Lower lobe of right lung (tissue), 2 donors: ENCODE measurements at regions not wholly inside any gene's neighbourhood (a gene's known extent, or its start where the extent isn't known, plus 50 kb on each side); places are given as distances from the start of the nearest gene placed in this dataset.
A peak's percentile ranks its signal among the peaks of the same experiment; 100 is the strongest.

Source experiments
- ATAC-seq, 2 donors: fragments of 200-7000 bp; cut with Tn5 transposase; one replicate each; pipeline ENCODE4 v1.9.1; 2020 to 2022; ENCODE audit warnings: mild to moderate bottlenecking in 2 of 2, moderate library complexity in 2 of 2
- DNase-seq: peaks from one replicate; pipeline ENCODE4 v3.0.0-alpha.2; 2020
- H3K27ac ChIP-seq: fragments of 200-600 bp; one replicate; pipeline ENCODE4 v1.8.0; 2022
- H3K27me3 ChIP-seq: fragments of 200-600 bp; one replicate; pipeline ENCODE4 v1.8.0; 2022; ENCODE audit warnings: low read depth
- H3K36me3 ChIP-seq: fragments of 200-600 bp; one replicate; pipeline ENCODE4 v1.8.0; 2022; ENCODE audit warnings: mild to moderate bottlenecking
- H3K4me1 ChIP-seq: fragments of 200-600 bp; one replicate; pipeline ENCODE4 v1.8.0; 2022
- H3K4me3 ChIP-seq: fragments of 200-600 bp; one replicate; pipeline ENCODE4 v1.8.0; 2022; ENCODE audit warnings: mild to moderate bottlenecking
- H3K9me3 ChIP-seq: fragments of 200-600 bp; one replicate; pipeline ENCODE4 v1.8.0; 2022
- intact Hi-C: fragments of 100-400 bp; cut with DNase I; formaldehyde crosslinking; loops from one replicate; pipeline ENCODE4 v1.11.0; 2022
- TF ChIP-seq, protein P1 (sequence below): fragments of 200-600 bp; IDR thresholded peaks from one replicate; pipeline ENCODE4 v1.8.0; 2022; ENCODE audit warnings: antibody characterized with exemption, mild to moderate bottlenecking
- donor health status: DM: no; HTN: yes; CAD: no; lungs with severe emphysema.

- DNase-seq, result no peak
- Histone ChIP-seq H3K27ac (no peak overlapping the region), H3K36me3 (no peaks in the 10 kb centered on the region), H3K4me3 (no peak overlapping the region), H3K27me3 (no peaks in the 10 kb centered on the region), H3K9me3 (no peaks in the 10 kb centered on the region), H3K4me1 (no peaks in the 10 kb centered on the region)
- peak; percentile 68 to 81 for ATAC-seq
- intact Hi-C loops, result no loop called here
- TF ChIP-seq, protein P1, sequence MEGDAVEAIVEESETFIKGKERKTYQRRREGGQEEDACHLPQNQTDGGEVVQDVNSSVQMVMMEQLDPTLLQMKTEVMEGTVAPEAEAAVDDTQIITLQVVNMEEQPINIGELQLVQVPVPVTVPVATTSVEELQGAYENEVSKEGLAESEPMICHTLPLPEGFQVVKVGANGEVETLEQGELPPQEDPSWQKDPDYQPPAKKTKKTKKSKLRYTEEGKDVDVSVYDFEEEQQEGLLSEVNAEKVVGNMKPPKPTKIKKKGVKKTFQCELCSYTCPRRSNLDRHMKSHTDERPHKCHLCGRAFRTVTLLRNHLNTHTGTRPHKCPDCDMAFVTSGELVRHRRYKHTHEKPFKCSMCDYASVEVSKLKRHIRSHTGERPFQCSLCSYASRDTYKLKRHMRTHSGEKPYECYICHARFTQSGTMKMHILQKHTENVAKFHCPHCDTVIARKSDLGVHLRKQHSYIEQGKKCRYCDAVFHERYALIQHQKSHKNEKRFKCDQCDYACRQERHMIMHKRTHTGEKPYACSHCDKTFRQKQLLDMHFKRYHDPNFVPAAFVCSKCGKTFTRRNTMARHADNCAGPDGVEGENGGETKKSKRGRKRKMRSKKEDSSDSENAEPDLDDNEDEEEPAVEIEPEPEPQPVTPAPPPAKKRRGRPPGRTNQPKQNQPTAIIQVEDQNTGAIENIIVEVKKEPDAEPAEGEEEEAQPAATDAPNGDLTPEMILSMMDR, result no peak
Measured at GRCh38 chr2:217538719-217539118, 464.1 kb downstream of the TNS1 start.

- no peaks in the 10 kb centered on the region for H3K4me1 ChIP-seq
- ATAC-seq, result no peak
- intact Hi-C loops, result no loop called here
- no peak for DNase-seq
- H3K36me3 ChIP-seq, result no peaks in the 10 kb centered on the region
- TF ChIP-seq, protein P1, result no peak
- no peaks in the 10 kb centered on the region for H3K27me3 ChIP-seq
- H3K27ac ChIP-seq, result no peak overlapping the region
- no peaks in the 10 kb centered on the region for H3K9me3 ChIP-seq
- no peak overlapping the region for H3K4me3 ChIP-seq
Measured at GRCh38 chr2:217535957-217536708, 466.7 kb downstream of the TNS1 start.

GRCh38 chr2:217530392-217531090, 472.3 kb downstream of the TNS1 start:
- H3K4me1 ChIP-seq, result no peaks in the 10 kb centered on the region
- no peak for ATAC-seq
- TF ChIP-seq, protein P1, result no peak
- no peak for DNase-seq
- H3K9me3 ChIP-seq, result no peaks in the 10 kb centered on the region
- no peak overlapping the region for H3K4me3 ChIP-seq
- intact Hi-C loops, result no loop called here
- H3K36me3 ChIP-seq, result no peaks in the 10 kb centered on the region
- H3K27ac ChIP-seq, result no peak overlapping the region
- H3K27me3 ChIP-seq, result no peaks in the 10 kb centered on the region

GRCh38 chr2:217529271-217529670, 473.5 kb downstream of the TNS1 start:
- ATAC-seq (no peak), DNase-seq (no peak)
- Histone ChIP-seq H3K4me3 (no peak overlapping the region), H3K4me1 (no peaks in the 10 kb centered on the region), H3K27ac (no peak overlapping the region), H3K9me3 (no peaks in the 10 kb centered on the region), H3K27me3 (no peaks in the 10 kb centered on the region), H3K36me3 (no peaks in the 10 kb centered on the region)
- intact Hi-C loops, result no loop called here
- TF ChIP-seq, protein P1, result no peak

GRCh38 chr2:217527590-217528202, 475.1 kb downstream of the TNS1 start:
- ATAC-seq (no peak), DNase-seq (no peak)
- Histone ChIP-seq H3K27me3 (no peaks in the 10 kb centered on the region), H3K9me3 (no peaks in the 10 kb centered on the region), H3K27ac (no peak overlapping the region), H3K4me3 (no peak overlapping the region), H3K36me3 (no peaks in the 10 kb centered on the region), H3K4me1 (no peaks in the 10 kb centered on the region)
- intact Hi-C loops, result no loop called here
- TF ChIP-seq, protein P1, result no peak
